ENCODE measurements at regions not wholly inside any gene's neighbourhood (a gene's known extent, or its start where the extent isn't known, plus 50 kb on each side); places are given as distances from the start of the nearest gene placed in this dataset.

GRCh38 chr17:74041869-74042640 is 161.4 kb upstream of the RPL38 start:
- no peak overlapping the region for H3K4me3 ChIP-seq (ENCODE audit: low read depth, low read length)
- TF ChIP-seq CTCF (IDR thresholded peaks at IDR 0.05; ENCODE audit: low read depth, low read length) (no peak), POLR2A (IDR thresholded peaks at IDR 0.05; ENCODE audit: extremely low read depth, insufficient read length) (no peak), MAX (IDR thresholded peaks at IDR 0.05; ENCODE audit: low read depth, low read length) (no peak), MYC (IDR thresholded peaks at IDR 0.05; ENCODE audit: low read depth, low read length) (no peak)
- no peak for DNase-seq (ENCODE audit: low read depth)

- no peak for TF ChIP-seq MYC (IDR thresholded peaks at IDR 0.05; ENCODE audit: low read depth, low read length)
- no peak for TF ChIP-seq MAX (IDR thresholded peaks at IDR 0.05; ENCODE audit: low read depth, low read length)
- no peak for TF ChIP-seq CTCF (IDR thresholded peaks at IDR 0.05; ENCODE audit: low read depth, low read length)
- no peak for TF ChIP-seq POLR2A (IDR thresholded peaks at IDR 0.05; ENCODE audit: extremely low read depth, insufficient read length)
- peak; percentile 60 for DNase-seq (ENCODE audit: low read depth)
- no peak overlapping the region for H3K4me3 ChIP-seq (ENCODE audit: low read depth, low read length)
Observed at GRCh38 chr17:74042744-74043486, 160.6 kb upstream of the RPL38 start.

- TF ChIP-seq MAX (IDR thresholded peaks at IDR 0.05; ENCODE audit: low read depth, low read length) (no peak), MYC (IDR thresholded peaks at IDR 0.05; ENCODE audit: low read depth, low read length) (no peak), CTCF (IDR thresholded peaks at IDR 0.05; ENCODE audit: low read depth, low read length) (no peak), POLR2A (IDR thresholded peaks at IDR 0.05; ENCODE audit: extremely low read depth, insufficient read length) (no peak)
- H3K4me3 ChIP-seq (ENCODE audit: low read depth, low read length), result no peak overlapping the region
- no peak for DNase-seq (ENCODE audit: low read depth)
Observed at GRCh38 chr17:74043976-74044375, 159.5 kb upstream of the RPL38 start.

- DNase-seq (ENCODE audit: low read depth), result no peak
- no peak overlapping the region for H3K4me3 ChIP-seq (ENCODE audit: low read depth, low read length)
- TF ChIP-seq CTCF (IDR thresholded peaks at IDR 0.05; ENCODE audit: low read depth, low read length) (no peak), MYC (IDR thresholded peaks at IDR 0.05; ENCODE audit: low read depth, low read length) (no peak), POLR2A (IDR thresholded peaks at IDR 0.05; ENCODE audit: extremely low read depth, insufficient read length) (no peak), MAX (IDR thresholded peaks at IDR 0.05; ENCODE audit: low read depth, low read length) (no peak)
Observed at GRCh38 chr17:74045608-74046280, 157.7 kb upstream of the RPL38 start.

- TF ChIP-seq MAX (IDR thresholded peaks at IDR 0.05; ENCODE audit: low read depth, low read length) (no peak), CTCF (IDR thresholded peaks at IDR 0.05; ENCODE audit: low read depth, low read length) (no peak), POLR2A (IDR thresholded peaks at IDR 0.05; ENCODE audit: extremely low read depth, insufficient read length) (no peak), MYC (IDR thresholded peaks at IDR 0.05; ENCODE audit: low read depth, low read length) (no peak)
- no peak for DNase-seq (ENCODE audit: low read depth)
- no peak overlapping the region for H3K4me3 ChIP-seq (ENCODE audit: low read depth, low read length)
Observed at GRCh38 chr17:74049167-74049966, 154.1 kb upstream of the RPL38 start.
